ENCODE measurements at regions not wholly inside any gene's neighbourhood (a gene's known extent, or its start where the extent isn't known, plus 50 kb on each side); places are given as distances from the start of the nearest gene placed in this dataset.

DNA sequence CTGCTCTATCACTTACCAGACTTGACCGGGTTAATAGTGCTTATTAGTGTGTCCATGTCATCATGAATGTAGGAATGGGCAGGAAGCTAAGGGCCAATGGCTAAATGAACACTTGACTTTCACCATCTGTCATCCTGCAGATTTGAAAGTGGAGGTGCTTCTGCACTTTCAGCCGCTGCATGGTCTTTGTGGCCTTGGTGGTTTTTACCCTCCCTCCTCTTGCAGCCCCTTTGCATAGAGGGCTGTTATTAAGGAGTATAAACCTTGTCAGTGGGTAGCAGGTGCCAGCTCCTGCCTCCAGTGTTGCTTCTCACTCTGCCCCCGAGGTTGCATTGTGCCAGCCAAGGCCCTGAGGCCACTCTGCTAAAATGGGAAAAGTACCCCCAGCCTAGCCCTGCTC lies 122.2 kb upstream of the TNFAIP3 start:
- H3K4me3 ChIP-seq, result no peak overlapping the region
- H3K4me1 ChIP-seq, result no peaks in the 10 kb centered on the region
- H3K36me3 ChIP-seq, result no peaks in the 10 kb centered on the region
- H3K9me3 ChIP-seq, result no peaks in the 10 kb centered on the region
- no peak overlapping the region for H3K27ac ChIP-seq
- H3K27me3 ChIP-seq, result no peaks in the 10 kb centered on the region
- no peak for TF ChIP-seq POLR2AphosphoS5 (IDR thresholded peaks at IDR 0.05; ENCODE audit: insufficient read depth in 1 of 2, low read depth in 1 of 2)
- DNase-seq (ENCODE audit: extremely low spot score in 2 of 2), result no peak
- intact Hi-C loops (cut with DNase I), result no loop called here

DNA sequence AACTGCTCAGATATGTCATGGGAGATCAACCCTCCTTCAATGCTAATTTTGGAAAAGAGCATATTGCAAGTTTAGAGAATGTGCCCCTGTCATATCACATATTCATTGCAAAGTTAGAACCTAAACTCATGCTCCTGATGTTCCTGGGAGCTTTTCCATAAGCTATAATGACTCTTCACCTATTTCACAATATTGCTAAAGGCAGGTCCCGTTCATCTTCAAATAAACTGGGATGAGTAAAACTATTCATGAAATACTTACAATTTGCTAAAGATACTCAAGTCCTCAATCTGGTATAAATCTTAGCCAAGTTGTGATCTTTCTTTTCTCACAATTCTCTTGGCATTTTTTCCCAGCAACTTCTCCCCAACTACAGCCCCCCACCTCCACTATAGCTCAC lies 121.7 kb upstream of the TNFAIP3 start:
- Histone ChIP-seq H3K36me3 (no peaks in the 10 kb centered on the region), H3K4me3 (no peak overlapping the region), H3K9me3 (no peaks in the 10 kb centered on the region), H3K4me1 (no peaks in the 10 kb centered on the region), H3K27me3 (no peaks in the 10 kb centered on the region), H3K27ac (no peak overlapping the region)
- no peak for DNase-seq (ENCODE audit: extremely low spot score in 2 of 2)
- TF ChIP-seq POLR2A (IDR thresholded peaks at IDR 0.05) (no peak), POLR2AphosphoS5 (IDR thresholded peaks at IDR 0.05; ENCODE audit: insufficient read depth in 1 of 2, low read depth in 1 of 2) (no peak)
- TF ChIP-seq, protein P1, sequence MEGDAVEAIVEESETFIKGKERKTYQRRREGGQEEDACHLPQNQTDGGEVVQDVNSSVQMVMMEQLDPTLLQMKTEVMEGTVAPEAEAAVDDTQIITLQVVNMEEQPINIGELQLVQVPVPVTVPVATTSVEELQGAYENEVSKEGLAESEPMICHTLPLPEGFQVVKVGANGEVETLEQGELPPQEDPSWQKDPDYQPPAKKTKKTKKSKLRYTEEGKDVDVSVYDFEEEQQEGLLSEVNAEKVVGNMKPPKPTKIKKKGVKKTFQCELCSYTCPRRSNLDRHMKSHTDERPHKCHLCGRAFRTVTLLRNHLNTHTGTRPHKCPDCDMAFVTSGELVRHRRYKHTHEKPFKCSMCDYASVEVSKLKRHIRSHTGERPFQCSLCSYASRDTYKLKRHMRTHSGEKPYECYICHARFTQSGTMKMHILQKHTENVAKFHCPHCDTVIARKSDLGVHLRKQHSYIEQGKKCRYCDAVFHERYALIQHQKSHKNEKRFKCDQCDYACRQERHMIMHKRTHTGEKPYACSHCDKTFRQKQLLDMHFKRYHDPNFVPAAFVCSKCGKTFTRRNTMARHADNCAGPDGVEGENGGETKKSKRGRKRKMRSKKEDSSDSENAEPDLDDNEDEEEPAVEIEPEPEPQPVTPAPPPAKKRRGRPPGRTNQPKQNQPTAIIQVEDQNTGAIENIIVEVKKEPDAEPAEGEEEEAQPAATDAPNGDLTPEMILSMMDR (IDR thresholded peaks at IDR 0.05), result no peak
- intact Hi-C loops (cut with DNase I), result no loop called here

DNA sequence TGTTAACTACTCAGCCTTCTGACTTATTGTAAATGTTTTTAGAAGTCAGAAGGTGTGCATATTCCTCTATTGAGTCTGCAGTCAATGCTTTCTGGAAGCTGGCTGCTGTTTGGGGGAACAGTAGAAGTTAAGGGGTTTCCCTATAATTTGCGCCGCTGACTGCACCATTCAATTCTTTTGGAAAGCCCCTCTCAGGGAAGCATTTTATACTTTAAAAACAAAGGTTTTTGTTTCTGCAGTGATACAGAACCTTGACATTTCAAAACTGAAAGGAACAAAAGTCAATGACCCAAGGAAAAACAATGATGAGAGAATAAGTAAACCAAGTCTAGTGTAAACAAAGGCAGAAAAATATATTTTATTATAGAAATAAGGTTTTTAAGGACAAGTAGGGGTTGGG lies 120.8 kb upstream of the TNFAIP3 start:
- Histone ChIP-seq H3K27ac (no peak overlapping the region), H3K36me3 (no peaks in the 10 kb centered on the region), H3K4me1 (no peaks in the 10 kb centered on the region), H3K4me3 (no peak overlapping the region), H3K27me3 (no peaks in the 10 kb centered on the region), H3K9me3 (no peaks in the 10 kb centered on the region)
- intact Hi-C loops (cut with DNase I), result no loop called here
- no peak for DNase-seq (ENCODE audit: extremely low spot score in 2 of 2)
- TF ChIP-seq POLR2AphosphoS5 (IDR thresholded peaks at IDR 0.05; ENCODE audit: insufficient read depth in 1 of 2, low read depth in 1 of 2) (no peak), POLR2A (IDR thresholded peaks at IDR 0.05) (no peak)
- TF ChIP-seq, protein P1 (IDR thresholded peaks at IDR 0.05), result no peak

DNA sequence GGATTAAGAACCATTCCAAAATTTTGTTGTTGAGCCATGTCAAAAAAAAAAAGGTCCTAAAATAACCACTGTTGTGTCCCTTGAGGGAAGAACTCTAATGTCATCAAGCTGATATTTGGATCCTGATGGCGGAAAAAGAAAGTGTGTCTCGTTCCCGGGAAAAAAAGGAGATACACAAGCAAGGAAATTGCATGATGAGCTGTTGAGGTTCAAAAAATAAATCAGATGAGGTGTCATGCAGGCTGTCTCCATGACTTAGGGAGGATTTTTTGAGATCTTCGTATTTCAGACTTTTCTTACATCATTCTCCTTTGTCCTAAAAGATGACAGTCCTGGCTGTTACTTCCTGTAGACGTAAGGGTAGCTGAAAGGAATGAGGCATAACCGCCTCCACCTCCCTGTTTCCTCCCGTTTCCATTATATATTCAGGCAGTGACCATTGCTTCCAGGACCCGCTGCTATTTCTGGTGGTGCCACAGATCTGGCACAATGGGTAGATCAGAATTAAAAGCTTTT lies 117.3 kb upstream of the TNFAIP3 start:
- H3K4me1 ChIP-seq, result no peaks in the 10 kb centered on the region
- H3K27me3 ChIP-seq, result no peaks in the 10 kb centered on the region
- no peaks in the 10 kb centered on the region for H3K36me3 ChIP-seq
- H3K9me3 ChIP-seq, result no peaks in the 10 kb centered on the region
- TF ChIP-seq POLR2A (IDR thresholded peaks at IDR 0.05) (no peak), POLR2AphosphoS5 (IDR thresholded peaks at IDR 0.05; ENCODE audit: insufficient read depth in 1 of 2, low read depth in 1 of 2) (no peak)
- TF ChIP-seq, protein P1 (IDR thresholded peaks at IDR 0.05), result no peak
- H3K4me3 ChIP-seq, result no peak overlapping the region
- no peak overlapping the region for H3K27ac ChIP-seq
- intact Hi-C loops (cut with DNase I), result no loop called here
- DNase-seq (ENCODE audit: extremely low spot score in 2 of 2), result no peak

DNA sequence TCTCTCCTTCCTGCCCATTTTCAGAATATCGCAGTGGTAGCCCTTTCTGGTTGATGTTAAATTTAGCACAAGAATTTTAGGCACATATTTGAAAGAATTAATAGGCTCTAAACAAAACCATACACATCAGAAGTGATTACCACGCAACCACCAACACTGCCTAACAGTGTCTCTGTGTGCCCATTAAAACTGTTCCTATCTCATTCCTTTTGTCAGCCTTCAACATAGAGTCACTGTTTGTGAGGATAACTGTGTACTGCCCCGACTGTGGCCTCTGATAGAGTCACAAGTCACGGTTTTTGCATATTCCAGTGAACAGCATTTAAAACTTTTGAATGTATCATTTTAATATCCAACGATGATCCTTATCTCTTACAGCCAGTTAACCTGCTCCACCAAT lies 116.8 kb upstream of the TNFAIP3 start:
- TF ChIP-seq POLR2AphosphoS5 (IDR thresholded peaks at IDR 0.05; ENCODE audit: insufficient read depth in 1 of 2, low read depth in 1 of 2) (no peak), POLR2A (IDR thresholded peaks at IDR 0.05) (no peak)
- TF ChIP-seq, protein P1 (IDR thresholded peaks at IDR 0.05), result no peak
- H3K27ac ChIP-seq, result no peak overlapping the region
- H3K27me3 ChIP-seq, result no peaks in the 10 kb centered on the region
- H3K9me3 ChIP-seq, result no peaks in the 10 kb centered on the region
- no peak for DNase-seq (ENCODE audit: extremely low spot score in 2 of 2)
- intact Hi-C loops (cut with DNase I), result no loop called here
- H3K4me1 ChIP-seq, result no peaks in the 10 kb centered on the region
- no peaks in the 10 kb centered on the region for H3K36me3 ChIP-seq
- H3K4me3 ChIP-seq, result no peak overlapping the region

Data from vagina (tissue), 2 donors.